Transverse colon (tissue), 4 donors: ENCODE measurements at regions not wholly inside any gene's neighbourhood (a gene's known extent, or its start where the extent isn't known, plus 50 kb on each side); places are given as distances from the start of the nearest gene placed in this dataset.
A peak's percentile ranks its signal among the peaks of the same experiment; 100 is the strongest.

Experiments
- DNase-seq: peaks from one replicate; pipeline ENCODE4 v3.0.0-alpha.2; 2019
- H3K27ac ChIP-seq, 4 donors: fragments of 200-600 bp; sonication (generic); 2 replicates each; pipeline ENCODE4 v1.5.1; 2016 to 2018; ENCODE audit warnings: inconsistent platforms in 4 of 4
- H3K27me3 ChIP-seq: fragments of 200-600 bp; sonication (generic); 2 replicates; pipeline ENCODE4 v1.5.1; 2017; ENCODE audit warnings: inconsistent platforms
- H3K36me3 ChIP-seq, 4 donors: fragments of 200-600 bp; sonication (generic); 2 replicates each; pipeline ENCODE4 v1.5.1; 2017 to 2019; ENCODE audit warnings: inconsistent platforms in 4 of 4
- H3K4me1 ChIP-seq, 4 donors: fragments of 200-600 bp; sonication (generic); 2 replicates each; pipeline ENCODE4 v1.5.1; 2017 to 2020; ENCODE audit warnings: inconsistent platforms in 4 of 4
- H3K4me3 ChIP-seq, 4 donors: fragments of 200-600 bp; sonication (generic); 1 replicate in 1 of 4; 2 replicates in 3 of 4; pipeline versions ENCODE4 v1.5.1 to v1.6.1; 2017 to 2019; ENCODE audit warnings: inconsistent platforms in 4 of 4
- H3K9me3 ChIP-seq, 2 donors: fragments of 200-600 bp; sonication (generic); 2 replicates each; pipeline ENCODE4 v1.5.1; 2017 to 2019; ENCODE audit warnings: inconsistent platforms in 2 of 2
- CTCF ChIP-seq, 5 experiments: fragments of 200-600 bp in 3 of 5; fragments of 450-650 bp in 2 of 5; sonication (generic) in 3 of 5; IDR thresholded peaks; 1 replicate in 2 of 5; 2 replicates in 3 of 5; pipeline ENCODE4 v1.5.1; 2016 to 2017; ENCODE audit warnings: antibody characterized with exemption in 5 of 5, inconsistent platforms in 3 of 5, mild to moderate bottlenecking in 2 of 5, moderate library complexity in 1 of 5
- EP300 ChIP-seq: sonication (generic); formaldehyde crosslinking; IDR thresholded peaks from one replicate; pipeline ENCODE4 v1.6.1; 2017; ENCODE audit warnings: antibody characterized with exemption, low read depth
- POLR2A ChIP-seq: fragments of 450-650 bp; IDR thresholded peaks from one replicate; pipeline ENCODE4 v1.6.1; 2016; ENCODE audit warnings: antibody characterized with exemption, mild to moderate bottlenecking, moderate library complexity
- POLR2AphosphoS5 ChIP-seq, 3 donors: sonication (generic); formaldehyde crosslinking; IDR thresholded peaks; one replicate each; pipeline ENCODE4 v1.6.1; 2016; ENCODE audit warnings: antibody characterized with exemption in 3 of 3
- WGBS, 2 donors: methylation state at CpG; one replicate each; pipeline ENCODE4 v1.1.5; 2018; ENCODE audit warnings: low coverage in 1 of 2; 5-methylcytosine and 5-hydroxymethylcytosine counted together
- in situ Hi-C, 4 donors: fragments of 200-750 bp; cut with MboI; loops; one replicate each; pipeline versions ENCODE4 v1.15.0 to v1.15.1; 2017; ENCODE audit warnings: low sequenced_read_pairs in 3 of 4, low pct_ligation_motif_present in 1 of 4, low pct_unique_long_range_greater_than_20kb in 1 of 4
- intact Hi-C: fragments of 100-400 bp; cut with DNase I; formaldehyde crosslinking; loops from one replicate; pipeline ENCODE4 v1.15.1; 2023; ENCODE audit warnings: low total_unique reads

GRCh38 chr11:104812103-104812788 lies 86.0 kb downstream of the CASP12 start:
- H3K9me3 ChIP-seq, result no peaks in the 10 kb centered on the region
- no peaks in the 10 kb centered on the region for H3K4me1 ChIP-seq
- no peak overlapping the region for H3K4me3 ChIP-seq
- in situ Hi-C loops, result no loop called here
- intact Hi-C loops, result no loop called here
- TF ChIP-seq POLR2AphosphoS5 (IDR thresholded peaks at IDR 0.05), result no peak
- no peak for TF ChIP-seq POLR2A
- no peak for TF ChIP-seq EP300
- TF ChIP-seq CTCF (IDR thresholded peaks at IDR 0.05), result no peak
- WGBS, 2 donors, result 80 to 85% methylated on average over 6 to 8 of the region's 8 CpGs
- no peaks in the 10 kb centered on the region for H3K27me3 ChIP-seq
- no peak overlapping the region for H3K27ac ChIP-seq
- H3K36me3 ChIP-seq, result no peaks in the 10 kb centered on the region
- DNase-seq, result no peak

- in situ Hi-C loops (no loop called here), intact Hi-C loops (no loop called here)
- TF ChIP-seq EP300, result no peak
- no peak for TF ChIP-seq CTCF (IDR thresholded peaks at IDR 0.05)
- TF ChIP-seq POLR2A, result no peak
- no peak for TF ChIP-seq POLR2AphosphoS5 (IDR thresholded peaks at IDR 0.05)
- H3K36me3 ChIP-seq, result no peaks in the 10 kb centered on the region
- H3K27me3 ChIP-seq, result no peaks in the 10 kb centered on the region
- H3K4me3 ChIP-seq, result no peak overlapping the region
- no peak overlapping the region for H3K27ac ChIP-seq
- no peak for DNase-seq
- peaks cover 0 to 5% (median 0%) of the 10 kb centered on the region in 4 donors for H3K4me1 ChIP-seq
- H3K9me3 ChIP-seq, result no peaks in the 10 kb centered on the region
- 52 to 58% methylated on average over 2 of the region's 2 CpGs for WGBS, 2 donors
Measured at GRCh38 chr11:104803776-104804175, 94.5 kb downstream of the CASP12 start.

- Histone ChIP-seq H3K9me3 (no peaks in the 10 kb centered on the region), H3K4me3 (no peak overlapping the region), H3K4me1 (peaks cover 0 to 10% (median 0%) of the 10 kb centered on the region in 4 donors), H3K27ac (peak overlapping the region in 1 of 4 donors; percentile 2), H3K27me3 (no peaks in the 10 kb centered on the region), H3K36me3 (no peaks in the 10 kb centered on the region)
- intact Hi-C loops (no loop called here), in situ Hi-C loops (no loop called here)
- 95 to 100% methylated on average over 1 of the region's 1 CpG for WGBS, 2 donors
- TF ChIP-seq POLR2A (no peak), POLR2AphosphoS5 (IDR thresholded peaks at IDR 0.05) (no peak), CTCF (IDR thresholded peaks at IDR 0.05) (no peak), EP300 (no peak)
- DNase-seq, result no peak
Measured at GRCh38 chr11:104799251-104799650, 99.0 kb downstream of the CASP12 start.

GRCh38 chr11:104798789-104799188 lies 99.5 kb downstream of the CASP12 start:
- Histone ChIP-seq H3K27ac (peak overlapping the region in 1 of 4 donors; percentile 2), H3K27me3 (no peaks in the 10 kb centered on the region), H3K9me3 (no peaks in the 10 kb centered on the region), H3K4me1 (peaks cover 0 to 10% (median 0%) of the 10 kb centered on the region in 4 donors), H3K4me3 (peak overlapping the region in 1 of 4 donors; percentile 29), H3K36me3 (no peaks in the 10 kb centered on the region)
- no peak for DNase-seq
- TF ChIP-seq EP300, result no peak
- no peak for TF ChIP-seq CTCF (IDR thresholded peaks at IDR 0.05)
- TF ChIP-seq POLR2A, result no peak
- no peak for TF ChIP-seq POLR2AphosphoS5 (IDR thresholded peaks at IDR 0.05)
- in situ Hi-C loops (no loop called here), intact Hi-C loops (no loop called here)
- WGBS, 2 donors, result 9 to 13% methylated on average over 1 of the region's 1 CpG
